ENCODE measurements at regions not wholly inside any gene's neighbourhood (a gene's known extent, or its start where the extent isn't known, plus 50 kb on each side); places are given as distances from the start of the nearest gene placed in this dataset.
"Not testable (repeated sequence)": the region's sequence is repeated elsewhere in the genome, so short reads cannot be mapped to it uniquely, and the experiment has no call there.

DNA sequence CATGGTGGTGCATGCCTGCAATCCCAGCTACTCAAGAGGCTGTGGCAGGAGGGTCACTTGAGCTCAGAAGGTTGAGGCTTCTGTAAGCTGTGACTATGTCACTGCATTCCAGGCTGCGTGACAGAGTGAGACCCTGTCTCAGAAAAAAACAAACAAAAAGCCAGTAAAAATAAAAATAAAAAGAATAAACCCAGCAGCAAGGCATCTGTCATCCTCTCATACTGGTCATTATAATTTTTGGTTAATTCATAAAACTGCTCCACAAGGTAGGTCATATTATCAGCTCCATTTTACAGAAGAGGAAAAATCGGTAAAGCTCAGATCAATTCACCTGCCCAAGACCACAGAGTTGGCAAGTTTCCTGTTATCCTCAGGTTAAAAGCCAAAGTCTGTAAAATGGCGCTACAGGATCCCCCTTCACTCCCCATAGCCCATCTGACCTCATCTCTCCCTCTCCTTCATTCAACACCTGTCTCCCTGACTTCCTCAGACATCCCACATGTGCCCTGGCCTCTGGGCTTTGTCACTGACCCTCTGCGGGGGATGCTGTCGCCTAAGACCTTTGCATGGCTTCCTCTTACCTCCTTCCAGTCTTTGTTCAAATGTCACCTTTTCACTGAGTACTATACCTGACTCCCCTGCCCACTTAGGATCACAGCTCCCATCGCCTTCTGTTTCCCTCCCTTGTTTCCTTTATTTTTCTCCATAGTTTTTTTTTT is 213.2 kb upstream of the ZNF217 start:
- DNase-seq (ENCODE audit: low read depth): no peak
- TF ChIP-seq, protein P1, sequence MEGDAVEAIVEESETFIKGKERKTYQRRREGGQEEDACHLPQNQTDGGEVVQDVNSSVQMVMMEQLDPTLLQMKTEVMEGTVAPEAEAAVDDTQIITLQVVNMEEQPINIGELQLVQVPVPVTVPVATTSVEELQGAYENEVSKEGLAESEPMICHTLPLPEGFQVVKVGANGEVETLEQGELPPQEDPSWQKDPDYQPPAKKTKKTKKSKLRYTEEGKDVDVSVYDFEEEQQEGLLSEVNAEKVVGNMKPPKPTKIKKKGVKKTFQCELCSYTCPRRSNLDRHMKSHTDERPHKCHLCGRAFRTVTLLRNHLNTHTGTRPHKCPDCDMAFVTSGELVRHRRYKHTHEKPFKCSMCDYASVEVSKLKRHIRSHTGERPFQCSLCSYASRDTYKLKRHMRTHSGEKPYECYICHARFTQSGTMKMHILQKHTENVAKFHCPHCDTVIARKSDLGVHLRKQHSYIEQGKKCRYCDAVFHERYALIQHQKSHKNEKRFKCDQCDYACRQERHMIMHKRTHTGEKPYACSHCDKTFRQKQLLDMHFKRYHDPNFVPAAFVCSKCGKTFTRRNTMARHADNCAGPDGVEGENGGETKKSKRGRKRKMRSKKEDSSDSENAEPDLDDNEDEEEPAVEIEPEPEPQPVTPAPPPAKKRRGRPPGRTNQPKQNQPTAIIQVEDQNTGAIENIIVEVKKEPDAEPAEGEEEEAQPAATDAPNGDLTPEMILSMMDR (IDR thresholded peaks at IDR 0.05; ENCODE audit: control insufficient read depth, extremely low read depth, insufficient read depth): no peak
- H3K4me3 ChIP-seq (ENCODE audit: low read depth, low read length): no peak overlapping the region

DNA sequence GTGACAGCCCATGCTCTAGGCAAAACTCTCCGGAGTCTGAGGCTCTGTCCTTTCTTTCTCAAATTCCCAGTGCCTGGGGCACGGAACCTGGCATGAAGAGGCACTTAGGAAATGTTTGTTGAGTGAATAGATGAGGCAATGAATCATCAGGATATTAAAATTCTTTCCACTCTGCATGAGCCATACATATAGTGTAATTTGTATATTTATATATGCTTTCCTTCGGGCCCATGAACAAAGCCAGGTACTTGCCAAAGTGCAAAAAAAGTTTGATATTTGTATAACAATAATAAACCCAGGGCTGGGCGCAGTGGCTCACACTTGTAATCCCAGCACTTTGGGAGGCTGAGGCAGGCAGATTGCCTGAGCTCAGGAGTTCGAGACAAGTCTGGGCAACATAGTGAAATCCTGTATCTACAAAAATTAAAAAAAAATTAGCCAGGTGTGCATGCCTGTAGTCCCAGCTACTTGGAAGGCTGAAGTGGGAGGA is 212.3 kb upstream of the ZNF217 start:
- no peak overlapping the region for H3K4me3 ChIP-seq (ENCODE audit: low read depth, low read length)
- TF ChIP-seq, protein P1 (IDR thresholded peaks at IDR 0.05; ENCODE audit: control insufficient read depth, extremely low read depth, insufficient read depth): no peak
- DNase-seq (ENCODE audit: low read depth): no peak

DNA sequence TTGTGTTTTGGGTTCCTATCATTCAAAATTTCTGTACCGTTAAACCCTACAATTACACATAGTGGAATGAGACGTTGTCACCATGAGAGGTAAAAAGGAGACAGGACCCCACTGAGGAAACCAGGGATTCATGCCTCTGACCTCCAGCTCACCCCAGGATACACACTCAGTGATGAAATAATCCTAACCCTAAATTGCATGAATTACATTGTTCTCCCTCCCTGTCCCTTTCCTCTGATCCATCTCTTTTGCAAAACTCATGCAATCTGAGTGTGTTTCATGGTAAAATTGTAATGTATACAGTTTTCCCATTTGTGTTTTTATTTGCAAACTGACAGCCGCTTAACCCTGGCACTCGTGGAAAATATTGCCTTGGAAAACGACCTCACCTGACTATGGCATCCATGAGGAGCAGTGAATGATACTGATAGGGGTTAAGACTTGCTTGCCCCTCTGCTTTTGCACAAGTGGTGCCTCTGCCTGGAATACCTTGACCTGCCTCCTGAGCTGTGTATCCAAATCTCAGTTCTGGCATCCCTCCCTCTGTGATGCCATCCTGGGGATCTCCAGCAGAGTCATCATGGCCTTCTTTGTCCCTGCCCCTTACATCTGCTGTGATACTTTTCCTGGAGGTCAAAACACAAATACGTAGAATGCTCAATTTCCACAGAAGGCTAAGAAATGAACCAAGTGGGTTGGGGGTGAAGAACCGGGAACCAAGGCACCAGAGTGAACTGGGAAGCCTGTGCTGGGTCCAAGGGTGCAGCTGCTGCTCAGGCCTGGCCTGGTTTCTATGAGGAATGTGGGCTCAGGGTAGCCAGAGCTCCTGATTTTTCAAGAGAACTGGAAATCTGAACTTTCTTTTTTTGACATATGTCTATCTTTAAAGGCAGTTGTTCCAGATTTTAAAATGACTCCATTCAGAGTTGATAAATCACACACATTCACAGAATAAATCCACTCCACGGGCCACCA is 211.6 kb upstream of the ZNF217 start:
- H3K4me3 ChIP-seq (ENCODE audit: low read depth, low read length): no peak overlapping the region
- TF ChIP-seq, protein P1 (IDR thresholded peaks at IDR 0.05; ENCODE audit: control insufficient read depth, extremely low read depth, insufficient read depth): no peak
- DNase-seq (ENCODE audit: low read depth): no peak

DNA sequence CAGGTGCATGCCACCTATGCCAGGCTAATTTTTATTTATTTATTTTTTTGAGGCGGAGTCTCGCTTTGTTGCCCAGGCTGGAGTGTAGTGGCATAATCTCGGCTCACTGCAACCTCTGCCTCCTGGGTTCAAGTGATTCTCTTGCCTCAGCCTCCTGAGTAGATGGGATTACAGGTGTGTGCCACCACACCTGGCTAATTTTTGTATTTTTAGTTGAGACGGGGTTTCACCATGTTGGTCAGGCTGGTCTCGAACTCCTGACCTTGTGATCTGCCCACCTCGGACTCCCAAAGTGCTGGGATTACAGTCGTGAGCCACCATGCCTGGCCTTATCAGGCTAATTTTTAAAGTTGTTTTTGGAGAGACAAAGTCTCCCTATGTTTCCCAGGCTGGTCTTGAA is 210.7 kb upstream of the ZNF217 start:
- not testable (repeated sequence) for H3K4me3 ChIP-seq (ENCODE audit: low read depth, low read length); DNase-seq (ENCODE audit: low read depth)

DNA sequence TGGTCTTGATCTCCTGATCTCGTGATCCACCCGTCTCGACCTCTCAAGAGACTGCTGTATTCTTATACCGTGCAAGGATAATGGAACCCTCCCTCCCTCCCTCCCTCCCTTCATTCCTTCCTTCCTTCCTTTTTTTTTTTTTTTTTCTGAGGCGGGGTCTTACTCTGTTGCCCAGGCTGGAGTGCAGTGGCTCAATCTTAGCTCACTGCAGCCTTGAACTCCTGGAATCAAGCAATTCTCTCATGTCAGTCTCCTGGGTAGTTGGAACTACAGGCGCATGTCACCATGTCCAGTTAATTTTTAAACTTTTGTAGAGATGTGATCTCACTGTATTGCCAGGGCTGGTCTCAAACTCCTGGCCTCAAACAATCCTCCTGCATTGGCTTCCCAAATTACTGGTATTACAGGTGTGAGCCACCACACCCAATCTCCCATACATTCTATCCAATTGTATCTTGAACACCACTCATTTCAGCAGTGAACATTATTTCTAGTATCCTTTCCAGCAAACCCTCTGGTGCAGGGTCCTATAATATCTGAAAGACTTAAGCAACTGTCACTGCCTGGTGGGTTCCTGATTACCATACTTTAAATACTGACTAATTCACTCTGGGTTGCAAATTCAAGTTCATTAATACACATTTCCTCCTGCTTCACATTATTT is 210.0 kb upstream of the ZNF217 start:
- TF ChIP-seq, protein P1 (IDR thresholded peaks at IDR 0.05; ENCODE audit: control insufficient read depth, extremely low read depth, insufficient read depth): no peak
- DNase-seq (ENCODE audit: low read depth): no peak
- no peak overlapping the region for H3K4me3 ChIP-seq (ENCODE audit: low read depth, low read length)

DNA sequence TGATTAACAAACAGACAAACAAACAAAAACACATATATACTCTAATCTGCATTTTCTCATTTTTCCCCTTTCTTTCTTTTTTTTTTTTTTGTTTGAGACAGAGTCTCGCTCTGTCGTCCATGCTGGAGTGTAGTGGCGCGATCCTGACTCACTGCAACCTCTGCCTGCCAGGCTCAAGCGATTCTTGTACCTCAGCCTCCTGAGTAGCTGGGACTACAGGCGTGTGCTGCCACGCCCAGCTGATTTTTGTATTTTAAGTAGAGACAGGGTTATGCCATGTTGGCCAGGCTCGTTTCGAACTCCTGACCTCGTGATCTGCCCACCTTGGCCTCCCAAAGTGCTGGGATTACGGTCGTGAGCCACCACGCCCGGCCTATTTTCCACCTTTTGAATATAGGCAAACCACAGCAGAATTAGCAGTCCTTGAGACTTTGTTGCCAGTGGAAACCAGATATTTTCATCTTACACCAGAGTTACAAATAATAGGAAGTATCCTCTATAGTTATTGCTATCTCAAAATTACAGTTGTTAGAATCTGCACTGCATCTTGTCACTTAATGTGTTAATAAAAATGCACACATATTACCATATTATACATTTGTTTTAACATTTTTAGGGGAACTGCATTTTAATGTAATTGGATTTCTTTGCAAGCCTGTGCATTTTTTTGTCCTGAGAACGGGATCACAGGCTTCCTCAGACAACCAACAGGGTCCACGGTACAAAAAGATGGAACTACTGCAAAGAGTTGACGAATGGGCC is 208.2 kb upstream of the ZNF217 start:
- no peak overlapping the region for H3K4me3 ChIP-seq (ENCODE audit: low read depth, low read length)
- no peak for DNase-seq (ENCODE audit: low read depth)
- TF ChIP-seq, protein P1 (IDR thresholded peaks at IDR 0.05; ENCODE audit: control insufficient read depth, extremely low read depth, insufficient read depth): no peak

Data from LNCaP clone FGC (cell line).